HCT116 (cell line): ENCODE measurements at regions not wholly inside any gene's neighbourhood (a gene's known extent, or its start where the extent isn't known, plus 50 kb on each side); places are given as distances from the start of the nearest gene placed in this dataset.

ENCODE experiments used
- ATAC-seq: fragments of 200-7000 bp; cut with Tn5 transposase; 2 replicates; pipeline ENCODE4 v1.9.1; 2020; ENCODE audit warnings: mild to moderate bottlenecking, moderate library complexity
- BruUV-seq: library from RNA; stranded (reverse); fragments of 400-500 nt; replicated peaks from 2 replicates; lab custom pipeline; 2021; lab: Mats Ljungman, UMichigan
- CTCF ChIA-PET: fragments of 300-600 bp; sonication (Branson Sonifier 250); formaldehyde crosslinking; loops from one replicate; lab custom pipeline; 2021; ENCODE audit warnings: antibody characterized with exemption; lab: Charles Lee
- POLR2A ChIA-PET: fragments of 300-600, 350-600 bp; sonication (Branson Sonifier 250); formaldehyde crosslinking; loops from one replicate; lab custom pipeline; 2021; ENCODE audit warnings: antibody characterized with exemption; lab: Charles Lee
- RAD21 ChIA-PET, 2 experiments: fragments of 300-600 bp; sonication (Branson Sonifier 250); formaldehyde crosslinking; loops; one replicate each; lab custom pipeline; 2023; ENCODE audit warnings: low total read pairs in 2 of 2; ENCODE audit not compliant: uncharacterized antibody in 2 of 2, unreplicated experiment in 2 of 2, low non-redundant PET in 1 of 2; lab: Charles Lee
- DNase-seq: peaks from one replicate; pipeline ENCODE4 v3.0.0-alpha.2; 2010; ENCODE audit warnings: low read depth, low spot score
- H2AFZ ChIP-seq: fragments of 200-600 bp; shearing (Covaris generic), sonication (generic); 2 replicates; pipeline ENCODE4 v1.6.1; 2017; ENCODE audit warnings: low read depth, mixed run types, mixed read lengths, antibody characterized with exemption, low read length; ENCODE audit not compliant: poor library complexity, severe bottlenecking
- H3K27ac ChIP-seq: 2 replicates; pipeline ENCODE4 v1.5.1; 2012; ENCODE audit warnings: low read depth, low read length
- H3K27me3 ChIP-seq: fragments of 200-600 bp; sonication (generic); 2 replicates; pipeline ENCODE4 v1.6.1; 2016; ENCODE audit warnings: mixed run types, low read length, mixed read lengths; ENCODE audit not compliant: insufficient read depth
- H3K36me3 ChIP-seq, 2 experiments: fragments of 200-500 bp in 1 of 2; fragments of 200-600 bp in 1 of 2; sonication (Bioruptor generic) in 1 of 2; sonication (generic) in 1 of 2; 2 replicates each; pipeline versions ENCODE4 v1.5.1 to v1.6.1; 2014 to 2016; ENCODE audit warnings: low read length in 2 of 2, inconsistent platforms in 1 of 2, mixed read lengths in 1 of 2, mixed run types in 1 of 2; ENCODE audit not compliant: insufficient read depth in 2 of 2, control insufficient read depth in 1 of 2
- H3K4me1 ChIP-seq, 2 experiments: fragments of 200-600 bp in 1 of 2; sonication (generic) in 1 of 2; 2 replicates each; pipeline versions ENCODE4 v1.5.1 to v1.6.1; 2012 to 2017; ENCODE audit warnings: low read length in 2 of 2, inconsistent platforms in 1 of 2, mild to moderate bottlenecking in 1 of 2, mixed read lengths in 1 of 2, mixed run types in 1 of 2, moderate library complexity in 1 of 2; ENCODE audit not compliant: insufficient read depth in 2 of 2, control insufficient read depth in 1 of 2
- H3K4me2 ChIP-seq: fragments of 200-600 bp; sonication (generic); 2 replicates; pipeline ENCODE4 v1.6.1; 2017; ENCODE audit warnings: mixed run types, low read length, mixed read lengths
- H3K4me3 ChIP-seq, 2 experiments: fragments of 200-600 bp in 1 of 2; sonication (generic) in 1 of 2; replicated peaks in 1 of 2; 2 replicates each; pipeline ENCODE4 v1.5.1; 2011 to 2016; ENCODE audit warnings: low read length in 2 of 2, control low read depth in 1 of 2, low read depth in 1 of 2, mild to moderate bottlenecking in 1 of 2, mixed read lengths in 1 of 2, mixed run types in 1 of 2
- H3K79me2 ChIP-seq: fragments of 200-600 bp; sonication (generic); 2 replicates; pipeline ENCODE4 v1.6.1; 2017; ENCODE audit warnings: mild to moderate bottlenecking, mixed run types, low read length, moderate library complexity, mixed read lengths; ENCODE audit not compliant: insufficient read depth
- H3K9ac ChIP-seq: fragments of 200-600 bp; sonication (generic); 2 replicates; pipeline ENCODE4 v1.6.1; 2016; ENCODE audit warnings: low read length, mixed read lengths
- H3K9me2 ChIP-seq: fragments of 200-600 bp; sonication (generic), shearing (Covaris generic); 2 replicates; pipeline ENCODE4 v1.6.1; 2017; ENCODE audit warnings: mixed run types, mild to moderate bottlenecking, moderate library complexity; ENCODE audit not compliant: insufficient read depth
- H3K9me3 ChIP-seq, 2 experiments: fragments of 200-500 bp in 1 of 2; fragments of 200-600 bp in 1 of 2; sonication (Bioruptor generic) in 1 of 2; sonication (generic) in 1 of 2; 2 replicates each; pipeline ENCODE4 v1.6.1; 2014 to 2017; ENCODE audit warnings: low read length in 2 of 2, mixed read lengths in 2 of 2, inconsistent platforms in 1 of 2, low read depth in 1 of 2, mild to moderate bottlenecking in 1 of 2, mixed run types in 1 of 2, moderate library complexity in 1 of 2; ENCODE audit not compliant: control insufficient read depth in 1 of 2, insufficient read depth in 1 of 2
- H4K20me1 ChIP-seq: fragments of 200-600 bp; sonication (generic), shearing (Covaris generic); 2 replicates; pipeline ENCODE4 v1.6.1; 2017; ENCODE audit warnings: mixed run types, mild to moderate bottlenecking, moderate library complexity; ENCODE audit not compliant: insufficient read depth
- ATF3 ChIP-seq: IDR thresholded peaks from 2 replicates; pipeline ENCODE4 v1.6.1; 2012
- CEBPB ChIP-seq: IDR thresholded peaks from 2 replicates; pipeline ENCODE4 v1.6.1; 2012; ENCODE audit warnings: low read depth
- CTCF ChIP-seq, 3 experiments: fragments of 200-600 bp in 1 of 3; sonication (generic) in 1 of 3; IDR thresholded peaks in 2 of 3; conservative IDR thresholded peaks in 1 of 3; 2 replicates each; pipeline ENCODE4 v1.5.1; 2012 to 2017; ENCODE audit warnings: low read depth in 2 of 3, low read length in 2 of 3, antibody characterized with exemption in 1 of 3, borderline replicate concordance in 1 of 3, control low read depth in 1 of 3, mild to moderate bottlenecking in 1 of 3, mixed read lengths in 1 of 3, mixed run types in 1 of 3, moderate library complexity in 1 of 3; ENCODE audit not compliant: insufficient read depth in 1 of 3
- EGR1 ChIP-seq: IDR thresholded peaks from 2 replicates; pipeline ENCODE4 v1.6.1; 2012; ENCODE audit warnings: low read depth
- ELF1 ChIP-seq: IDR thresholded peaks from 2 replicates; pipeline ENCODE4 v1.6.1; 2012; ENCODE audit warnings: low read depth, borderline replicate concordance
- EZH2 ChIP-seq: fragments of 200-600 bp; sonication (generic); IDR thresholded peaks from 2 replicates; pipeline ENCODE4 v1.6.1; 2017; ENCODE audit warnings: antibody characterized with exemption, mixed run types
- JUND ChIP-seq: IDR thresholded peaks from 2 replicates; pipeline ENCODE4 v1.6.1; 2012
- POLR2A ChIP-seq: IDR thresholded peaks from 2 replicates; pipeline ENCODE4 v1.7.0; 2011; ENCODE audit warnings: borderline replicate concordance; ENCODE audit not compliant: insufficient read depth, insufficient read length; ENCODE audit errors: extremely low read depth
- POLR2AphosphoS5 ChIP-seq: IDR thresholded peaks from 2 replicates; pipeline ENCODE4 v1.6.1; 2011; ENCODE audit warnings: mild to moderate bottlenecking, low read depth, low read length, moderate library complexity
- RAD21 ChIP-seq: IDR thresholded peaks from 2 replicates; pipeline ENCODE4 v1.6.1; 2012; ENCODE audit warnings: low read depth, mild to moderate bottlenecking
- SIN3A ChIP-seq: IDR thresholded peaks from 2 replicates; pipeline ENCODE4 v1.6.1; 2012; ENCODE audit warnings: low read depth
- SP1 ChIP-seq: IDR thresholded peaks from 2 replicates; pipeline ENCODE4 v1.6.1; 2012; ENCODE audit warnings: low read depth
- SRF ChIP-seq: IDR thresholded peaks from 2 replicates; pipeline ENCODE4 v1.6.1; 2012; ENCODE audit warnings: low read depth
- TCF7L2 ChIP-seq: IDR thresholded peaks from 2 replicates; pipeline ENCODE4 v1.7.0; 2011; ENCODE audit warnings: borderline replicate concordance, inconsistent platforms; ENCODE audit not compliant: insufficient read depth, insufficient read length; ENCODE audit errors: extremely low read depth
- YY1 ChIP-seq: IDR thresholded peaks from 2 replicates; pipeline ENCODE4 v1.6.1; 2011; ENCODE audit warnings: low read length, low read depth, moderate library complexity, mild to moderate bottlenecking; ENCODE audit not compliant: insufficient replicate concordance; ENCODE audit errors: extremely low read depth
- ZBTB33 ChIP-seq: IDR thresholded peaks from 2 replicates; pipeline ENCODE4 v1.6.1; 2011; ENCODE audit warnings: mild to moderate bottlenecking, low read length, moderate library complexity; ENCODE audit not compliant: insufficient replicate concordance; ENCODE audit errors: extremely low read depth
- ZFX ChIP-seq: fragments of 450-650 bp; IDR thresholded peaks from 2 replicates; pipeline ENCODE4 v1.6.1; 2017
- intact Hi-C: fragments of 100-400 bp; cut with micrococcal nuclease; formaldehyde crosslinking; loops from 2 replicates; pipeline ENCODE4 v1.10.0; 2022
- TF ChIP-seq, protein P1 (sequence below): IDR thresholded peaks from 2 replicates; pipeline ENCODE4 v1.6.1; 2012; ENCODE audit warnings: low read depth

DNA sequence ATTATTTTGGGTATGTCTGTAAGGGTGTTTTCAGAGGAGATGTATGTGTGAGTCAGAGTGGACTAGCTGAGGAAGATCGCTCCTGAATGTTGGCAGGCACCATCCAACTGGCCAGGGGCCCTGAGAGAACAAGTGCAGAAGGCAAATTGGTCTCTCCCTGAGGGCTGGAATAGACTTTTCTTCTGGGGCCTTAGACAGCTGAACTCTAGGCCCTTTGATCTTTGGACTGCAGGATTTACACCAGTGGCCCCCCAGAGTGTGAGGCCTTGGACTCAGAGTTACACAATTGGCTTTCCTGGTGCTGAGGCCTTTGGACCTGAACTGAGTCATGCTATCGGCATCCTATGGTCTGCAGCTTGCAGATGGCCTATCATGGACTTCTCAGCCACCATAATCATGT, 217.2 kb downstream of the REEP3 start (continued):
- TF ChIP-seq RAD21 (0 out of 2 replicates have a peak, but pooled peaks have one; percentile 4), POLR2A (no peak), YY1 (no peak), ZFX (no peak), SIN3A (no peak), POLR2AphosphoS5 (no peak), TCF7L2 (peak; percentile 89), SP1 (no peak), CEBPB (peak; percentile 67), ELF1 (no peak), EZH2 (no peak), JUND (peak; percentile 39; the same call in 1 of the 2 replicates), SRF (no peak), CTCF (IDR thresholded peaks at IDR 0.05 in 2 of 3, conservative IDR thresholded peaks at IDR 0.05 in 1 of 3; ENCODE audit: borderline replicate concordance in 1 of 3, insufficient read depth in 1 of 3, low read depth in 2 of 3, low read length in 2 of 3) (no peak), EGR1 (no peak)

DNA sequence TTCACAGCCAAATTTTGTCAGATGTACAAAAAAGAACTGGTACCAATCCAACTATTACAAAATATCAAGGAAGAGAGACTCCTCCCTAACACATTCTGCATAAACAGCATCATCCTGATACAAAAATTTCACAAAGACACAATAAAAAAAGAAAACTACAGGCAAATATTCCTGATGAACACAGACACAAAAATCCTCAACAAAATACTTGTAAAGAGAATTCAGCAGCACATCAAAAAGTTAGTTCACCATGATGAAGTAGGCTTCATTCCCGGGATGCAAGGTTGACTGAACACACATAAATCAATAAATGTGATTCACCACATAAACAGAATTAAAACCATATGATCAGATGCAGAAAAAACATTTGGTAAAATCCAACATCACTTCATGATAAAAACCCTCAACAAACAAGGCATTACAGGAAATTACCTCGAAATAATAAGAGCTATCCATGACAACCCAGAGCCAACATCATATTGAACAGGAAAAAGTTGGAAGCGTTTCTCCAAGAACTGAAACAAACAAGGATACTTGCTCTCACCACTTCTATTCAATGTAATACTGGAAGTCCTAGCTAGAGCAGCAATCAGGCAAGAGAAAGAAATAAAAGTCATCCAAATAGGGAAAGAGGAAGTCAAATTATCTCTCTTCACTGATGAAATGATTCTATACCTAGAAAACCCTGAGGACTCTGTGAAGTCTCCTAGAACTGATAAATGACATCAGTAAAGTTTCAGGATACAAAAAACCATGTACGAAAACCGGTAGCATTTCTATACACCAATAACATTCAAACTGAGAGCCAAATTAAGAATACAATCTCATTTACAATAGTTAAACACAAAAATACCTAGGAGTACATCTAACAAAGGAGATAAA, 223.1 kb downstream of the REEP3 start:
- H3K9me3 ChIP-seq: no peaks in the 10 kb centered on the region
- H3K27ac ChIP-seq: no peak overlapping the region
- H3K27me3 ChIP-seq: no peaks in the 10 kb centered on the region
- H2AFZ ChIP-seq: no peak overlapping the region
- no peaks in the 10 kb centered on the region for H3K36me3 ChIP-seq
- H4K20me1 ChIP-seq: no peaks in the 10 kb centered on the region
- ChIA-PET CTCF (no interaction called here), POLR2A (no interaction called here), RAD21 (no interaction called here)
- H3K79me2 ChIP-seq: no peaks in the 10 kb centered on the region
- DNase-seq (no peak), ATAC-seq (no peak)
- intact Hi-C loops: no loop called here
- no peak overlapping the region for H3K4me2 ChIP-seq
- no peaks in the 10 kb centered on the region for H3K4me1 ChIP-seq
- H3K9ac ChIP-seq: no peak overlapping the region
- no TSS peak for BruUV-seq
- no peaks in the 10 kb centered on the region for H3K9me2 ChIP-seq
- no peak overlapping the region for H3K4me3 ChIP-seq
- no peak for TF ChIP-seq ATF3
- no peak for TF ChIP-seq TCF7L2
- TF ChIP-seq EGR1: no peak
- TF ChIP-seq RAD21: no peak
- TF ChIP-seq, protein P1, sequence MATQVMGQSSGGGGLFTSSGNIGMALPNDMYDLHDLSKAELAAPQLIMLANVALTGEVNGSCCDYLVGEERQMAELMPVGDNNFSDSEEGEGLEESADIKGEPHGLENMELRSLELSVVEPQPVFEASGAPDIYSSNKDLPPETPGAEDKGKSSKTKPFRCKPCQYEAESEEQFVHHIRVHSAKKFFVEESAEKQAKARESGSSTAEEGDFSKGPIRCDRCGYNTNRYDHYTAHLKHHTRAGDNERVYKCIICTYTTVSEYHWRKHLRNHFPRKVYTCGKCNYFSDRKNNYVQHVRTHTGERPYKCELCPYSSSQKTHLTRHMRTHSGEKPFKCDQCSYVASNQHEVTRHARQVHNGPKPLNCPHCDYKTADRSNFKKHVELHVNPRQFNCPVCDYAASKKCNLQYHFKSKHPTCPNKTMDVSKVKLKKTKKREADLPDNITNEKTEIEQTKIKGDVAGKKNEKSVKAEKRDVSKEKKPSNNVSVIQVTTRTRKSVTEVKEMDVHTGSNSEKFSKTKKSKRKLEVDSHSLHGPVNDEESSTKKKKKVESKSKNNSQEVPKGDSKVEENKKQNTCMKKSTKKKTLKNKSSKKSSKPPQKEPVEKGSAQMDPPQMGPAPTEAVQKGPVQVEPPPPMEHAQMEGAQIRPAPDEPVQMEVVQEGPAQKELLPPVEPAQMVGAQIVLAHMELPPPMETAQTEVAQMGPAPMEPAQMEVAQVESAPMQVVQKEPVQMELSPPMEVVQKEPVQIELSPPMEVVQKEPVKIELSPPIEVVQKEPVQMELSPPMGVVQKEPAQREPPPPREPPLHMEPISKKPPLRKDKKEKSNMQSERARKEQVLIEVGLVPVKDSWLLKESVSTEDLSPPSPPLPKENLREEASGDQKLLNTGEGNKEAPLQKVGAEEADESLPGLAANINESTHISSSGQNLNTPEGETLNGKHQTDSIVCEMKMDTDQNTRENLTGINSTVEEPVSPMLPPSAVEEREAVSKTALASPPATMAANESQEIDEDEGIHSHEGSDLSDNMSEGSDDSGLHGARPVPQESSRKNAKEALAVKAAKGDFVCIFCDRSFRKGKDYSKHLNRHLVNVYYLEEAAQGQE: no peak
- TF ChIP-seq SIN3A: no peak
- TF ChIP-seq ZBTB33: no peak
